K562 (cell line): ENCODE measurements at regions not wholly inside any gene's neighbourhood (a gene's known extent, or its start where the extent isn't known, plus 50 kb on each side); places are given as distances from the start of the nearest gene placed in this dataset.

Source experiments
- ATAC-seq: fragments of 200-7000 bp; cut with Tn5 transposase; 3 replicates; pipeline ENCODE4 v1.9.1; 2020; ENCODE audit warnings: moderate library complexity
- BruUV-seq: library from RNA; stranded (reverse); fragments of 400-500 nt; replicated peaks from 2 replicates; lab custom pipeline; 2021; lab: Mats Ljungman, UMichigan
- CTCF ChIA-PET: fragments of 300-600 bp; formaldehyde crosslinking; extraction: SDS; loops from one replicate; lab custom pipeline; 2021; ENCODE audit warnings: low intra/inter-chr PET ratio; lab: Yijun Ruan, JAX
- POLR2A ChIA-PET: fragments of 300-600, 350-650 bp; sonication (Branson Sonifier 250); formaldehyde crosslinking; extraction: SDS; loops from one replicate; lab custom pipeline; 2021; ENCODE audit warnings: antibody characterized with exemption, inconsistent platforms; lab: Yijun Ruan, JAX
- DNase-seq, 4 experiments: peaks; one replicate each; pipeline versions ENCODE4 v3.0.0 to v3.0.0-alpha.2; 2011 to 2018; ENCODE audit warnings: low spot score in 3 of 4, mixed read lengths in 3 of 4; ENCODE audit errors: extremely low read depth in 1 of 4
- FAIRE-seq: peaks from 2 replicates; lab custom pipeline; 2011; peaks lifted over from hg19 to GRCh38; lab: Jason Lieb, UNC
- H2AFZ ChIP-seq: 2 replicates; pipeline ENCODE4 v1.6.0; 2011; ENCODE audit warnings: low read depth, low read length, control low read depth, inconsistent platforms
- H3K27ac ChIP-seq: fragments of 200-600 bp; 3 replicates; pipeline ENCODE4 v1.8.0; 2011; ENCODE audit warnings: low read depth, mild to moderate bottlenecking, control low read depth, inconsistent platforms, low read length, moderate library complexity, mixed read lengths; ENCODE audit errors: extremely low read depth
- H3K27me3 ChIP-seq, 2 experiments: fragments of 300-600 bp in 1 of 2; 2 replicates in 1 of 2; 3 replicates in 1 of 2; pipeline versions ENCODE4 v1.6.0 to v1.8.0; 2011; ENCODE audit warnings: inconsistent platforms in 2 of 2, low read length in 2 of 2, mild to moderate bottlenecking in 1 of 2, mixed read lengths in 1 of 2, moderate library complexity in 1 of 2; ENCODE audit not compliant: control insufficient read depth in 2 of 2, insufficient read depth in 2 of 2
- H3K36me3 ChIP-seq: fragments of 300-600 bp; 3 replicates; pipeline ENCODE4 v1.8.0; 2011; ENCODE audit warnings: mild to moderate bottlenecking, low read length, inconsistent platforms; ENCODE audit not compliant: control insufficient read depth, insufficient read depth
- H3K4me1 ChIP-seq, 2 experiments: fragments of 200-600 bp in 1 of 2; replicated peaks in 1 of 2; 2 replicates in 1 of 2; 3 replicates in 1 of 2; pipeline versions ENCODE4 v1.5.1 to v1.8.0; 2011; ENCODE audit warnings: inconsistent platforms in 2 of 2, low read length in 2 of 2, mild to moderate bottlenecking in 1 of 2, mixed read lengths in 1 of 2, moderate library complexity in 1 of 2; ENCODE audit not compliant: control insufficient read depth in 2 of 2, insufficient read depth in 2 of 2
- H3K4me2 ChIP-seq: 2 replicates; pipeline ENCODE4 v1.6.1; 2011; ENCODE audit warnings: low read length, control low read depth, inconsistent platforms, mixed read lengths; ENCODE audit not compliant: insufficient read depth
- H3K4me3 ChIP-seq: fragments of 200-600 bp; sonication (generic), shearing (Covaris generic); 2 replicates; pipeline ENCODE4 v1.5.1; 2016; ENCODE audit warnings: control low read depth, inconsistent platforms
- H3K79me2 ChIP-seq: fragments of 200-600 bp; 3 replicates; pipeline ENCODE4 v1.8.0; 2011; ENCODE audit warnings: low read length, inconsistent platforms; ENCODE audit not compliant: control insufficient read depth, insufficient read depth
- H3K9ac ChIP-seq, 2 experiments: 2 replicates each; pipeline versions ENCODE4 v1.6.0 to v1.6.1; 2011; ENCODE audit warnings: low read depth in 2 of 2, low read length in 2 of 2, control low read depth in 1 of 2, inconsistent platforms in 1 of 2, mild to moderate bottlenecking in 1 of 2, mixed read lengths in 1 of 2; ENCODE audit not compliant: insufficient read depth in 1 of 2
- H3K9me1 ChIP-seq: one replicate; pipeline ENCODE4 v1.6.0; 2011; ENCODE audit warnings: inconsistent platforms, mild to moderate bottlenecking, low read length, moderate library complexity; ENCODE audit not compliant: control insufficient read depth, insufficient read depth
- H3K9me3 ChIP-seq: replicated peaks from 2 replicates; pipeline ENCODE4 v1.5.1; 2011; ENCODE audit warnings: low read depth, low read length, inconsistent platforms; ENCODE audit not compliant: control insufficient read depth, insufficient read depth
- H4K20me1 ChIP-seq: replicated peaks from 2 replicates; pipeline ENCODE4 v1.6.1; 2011; ENCODE audit warnings: low read length, inconsistent platforms, mixed read lengths; ENCODE audit not compliant: control insufficient read depth, insufficient read depth
- BCL6 ChIP-seq: fragments of 250-450 bp; sonication (Bioruptor Pico); IDR thresholded peaks from 2 replicates; pipeline ENCODE4 v1.4.0; 2020
- BRD4 ChIP-seq: fragments of 200-600 bp; sonication (generic); IDR thresholded peaks from 2 replicates; pipeline ENCODE4 v1.6.1; 2017; ENCODE audit warnings: inconsistent platforms
- CC2D1A ChIP-seq: fragments of 450-650 bp; IDR thresholded peaks from 2 replicates; pipeline ENCODE4 v1.6.1; 2017; ENCODE audit warnings: mild to moderate bottlenecking
- MYNN ChIP-seq, 2 experiments: sonication (generic); formaldehyde crosslinking in 1 of 2; IDR thresholded peaks; 2 replicates each; pipeline versions ENCODE4 v1.5.0 to v1.6.1; 2016 to 2020; ENCODE audit warnings: antibody characterized with exemption in 1 of 2, missing genetic modification reagents in 1 of 2
- RAD21 ChIP-seq, 2 experiments: fragments of 250-450 bp in 1 of 2; fragments of 450-650 bp in 1 of 2; sonication (Bioruptor Pico) in 1 of 2; formaldehyde crosslinking in 1 of 2; IDR thresholded peaks in 1 of 2; conservative IDR thresholded peaks in 1 of 2; 2 replicates each; pipeline versions ENCODE4 v1.4.0 to v1.8.0; 2020 to 2022; ENCODE audit warnings: mild to moderate bottlenecking in 2 of 2, moderate library complexity in 1 of 2
- SMARCA4 ChIP-seq: fragments of 450-650 bp; IDR thresholded peaks from 2 replicates; pipeline ENCODE4 v1.6.1; 2016
- WGBS: fragments of 100-300 bp; shearing (Covaris generic); methylation state at CpG from one replicate; pipeline ENCODE4 v1.1.6; 2016; ENCODE audit warnings: low coverage, mixed read lengths; ENCODE audit not compliant: insufficient coverage; ENCODE audit errors: missing lambda C conversion rate; 5-methylcytosine and 5-hydroxymethylcytosine counted together
- in situ Hi-C: fragments of 300-500 bp; cut with MboI; formaldehyde crosslinking; loops from 4 replicates; pipeline ENCODE4 v1.15.0; 2018; ENCODE audit warnings: inconsistent platforms, mixed read lengths
- intact Hi-C: fragments of 100-400 bp; cut with micrococcal nuclease; formaldehyde crosslinking; loops from 2 replicates; pipeline ENCODE4 v1.14.2; 2022
- TF ChIP-seq, protein P1 (sequence below): fragments of 450-650 bp; formaldehyde crosslinking; IDR thresholded peaks from 2 replicates; pipeline ENCODE4 v1.4.0; 2020; ENCODE audit warnings: mild to moderate bottlenecking, moderate library complexity
- TF ChIP-seq, protein P2 (sequence below), 3 experiments: IDR thresholded peaks in 2 of 3; conservative IDR thresholded peaks in 1 of 3; 2 replicates each; pipeline ENCODE4 v1.5.1; 2011 to 2012; ENCODE audit warnings: low read length in 3 of 3, mild to moderate bottlenecking in 3 of 3, control low read depth in 2 of 3, improper control_type of control experiment in 1 of 3, inconsistent platforms in 1 of 3, low read depth in 1 of 3, mixed read lengths in 1 of 3, moderate library complexity in 1 of 3; ENCODE audit not compliant: insufficient read depth in 2 of 3

DNA sequence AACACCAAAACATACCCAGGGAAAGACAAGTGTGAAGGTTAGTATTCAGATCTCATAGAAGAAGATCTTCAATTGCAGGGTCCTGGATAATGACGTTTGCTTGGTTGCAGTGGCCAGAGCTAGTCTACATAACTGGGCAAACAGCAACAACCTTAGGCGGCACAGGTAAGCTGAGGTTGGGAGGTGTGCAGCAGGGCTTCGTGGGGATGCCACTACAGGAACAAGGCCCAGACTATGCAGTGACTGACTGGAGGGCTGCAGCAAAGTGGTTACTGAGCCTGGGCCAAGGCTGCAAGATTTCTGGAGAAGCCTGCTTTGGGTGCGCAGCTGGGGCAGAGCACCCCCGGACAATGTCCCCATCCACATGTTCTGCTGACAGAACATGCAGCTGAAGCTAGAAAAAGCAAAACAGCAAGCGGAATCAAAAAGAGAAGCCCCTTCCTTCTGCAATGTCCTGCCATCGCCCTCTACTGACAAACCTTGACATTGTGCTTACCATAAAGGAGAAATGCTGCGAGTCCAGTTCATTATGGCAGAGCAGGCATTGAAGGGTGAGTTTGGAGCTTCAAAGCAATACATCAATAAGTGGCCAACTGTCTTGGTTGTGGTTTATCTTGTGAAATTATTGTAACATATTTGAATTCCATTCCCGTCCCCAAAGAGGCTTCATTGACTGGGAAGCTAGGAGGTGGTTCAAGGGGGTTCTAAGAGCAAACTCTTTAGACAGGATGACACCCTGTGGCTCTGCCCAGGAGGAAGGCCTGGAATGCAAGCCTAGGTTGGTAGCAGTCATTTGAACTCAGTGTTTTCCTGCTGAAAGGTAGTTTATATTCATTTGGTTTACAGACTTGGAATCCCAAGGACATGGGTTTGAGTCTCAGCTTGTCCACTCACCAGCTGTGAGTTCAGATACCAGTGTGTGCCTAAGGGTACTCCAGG lies 217.0 kb downstream of the PDCD6IP start:
- Histone ChIP-seq H3K36me3 (no peaks in the 10 kb centered on the region), H4K20me1 (peaks cover 6% of the 10 kb centered on the region; the same call in 1 of the 2 replicates), H2AFZ (no peak overlapping the region), H3K79me2 (no peaks in the 10 kb centered on the region), H3K4me1 (no peaks in the 10 kb centered on the region; a peak in 1 of 5 replicates), H3K27ac (no peak overlapping the region), H3K27me3 (no peaks in the 10 kb centered on the region), H3K9ac (no peak overlapping the region), H3K4me3 (no peak overlapping the region), H3K4me2 (no peak overlapping the region), H3K9me3 (no peaks in the 10 kb centered on the region), H3K9me1 (no peaks in the 10 kb centered on the region)
- CTCF ChIA-PET = interaction anchor here (0.7 to 3.4 kb wide), 3 partner anchors 59 to 135 kb away, joined by 3 to 43 read pairs (median 5); no protein-coding TSS in a partner anchor
- DNase-seq = peak in 2 of 4 experiments; percentile 62 to 71
- intact Hi-C loops (loop anchor here (1.0 to 10.0 kb wide), 4 partner anchors 60 to 669 kb away; no protein-coding TSS in a partner anchor), in situ Hi-C loops (loop anchor here (5.0 to 25.0 kb wide), 2 partner anchors 133 to 672 kb away; no protein-coding TSS in a partner anchor)
- POLR2A ChIA-PET = interaction anchor here (0.6 to 1.5 kb wide), 6 partner anchors 9 to 1766 kb away, joined by 3 to 4 read pairs (median 4); no protein-coding TSS in a partner anchor
- BruUV-seq = no TSS peak
- 24% methylated on average over 9 of the region's 9 CpGs for WGBS
- FAIRE-seq = peak; percentile 90
- peak; percentile 88 for ATAC-seq
- TF ChIP-seq SMARCA4 (no peak), RAD21 (CRISPR knock-in tag; conservative IDR thresholded peaks at IDR 0.05 in 1 of 2, IDR thresholded peaks at IDR 0.05 in 1 of 2) (peak; percentile 67 to 95), MYNN (IDR thresholded peaks at IDR 0.05) (0 out of 2 replicates have a peak, but pooled peaks have one; percentile 43), MYNN (CRISPR knock-in tag; IDR thresholded peaks at IDR 0.05) (no peak), BCL6 (CRISPR knock-in tag) (no peak), BRD4 (no peak), CC2D1A (peak; percentile 59; the same call in 1 of the 2 replicates)
- TF ChIP-seq, protein P1, sequence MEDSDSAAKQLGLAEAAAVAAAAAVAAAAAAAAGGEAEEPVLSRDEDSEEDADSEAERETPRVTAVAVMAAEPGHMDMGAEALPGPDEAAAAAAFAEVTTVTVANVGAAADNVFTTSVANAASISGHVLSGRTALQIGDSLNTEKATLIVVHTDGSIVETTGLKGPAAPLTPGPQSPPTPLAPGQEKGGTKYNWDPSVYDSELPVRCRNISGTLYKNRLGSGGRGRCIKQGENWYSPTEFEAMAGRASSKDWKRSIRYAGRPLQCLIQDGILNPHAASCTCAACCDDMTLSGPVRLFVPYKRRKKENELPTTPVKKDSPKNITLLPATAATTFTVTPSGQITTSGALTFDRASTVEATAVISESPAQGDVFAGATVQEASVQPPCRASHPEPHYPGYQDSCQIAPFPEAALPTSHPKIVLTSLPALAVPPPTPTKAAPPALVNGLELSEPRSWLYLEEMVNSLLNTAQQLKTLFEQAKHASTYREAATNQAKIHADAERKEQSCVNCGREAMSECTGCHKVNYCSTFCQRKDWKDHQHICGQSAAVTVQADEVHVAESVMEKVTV (CRISPR knock-in tag) = peak; percentile 52; the same call in 1 of the 2 replicates
- TF ChIP-seq, protein P2, sequence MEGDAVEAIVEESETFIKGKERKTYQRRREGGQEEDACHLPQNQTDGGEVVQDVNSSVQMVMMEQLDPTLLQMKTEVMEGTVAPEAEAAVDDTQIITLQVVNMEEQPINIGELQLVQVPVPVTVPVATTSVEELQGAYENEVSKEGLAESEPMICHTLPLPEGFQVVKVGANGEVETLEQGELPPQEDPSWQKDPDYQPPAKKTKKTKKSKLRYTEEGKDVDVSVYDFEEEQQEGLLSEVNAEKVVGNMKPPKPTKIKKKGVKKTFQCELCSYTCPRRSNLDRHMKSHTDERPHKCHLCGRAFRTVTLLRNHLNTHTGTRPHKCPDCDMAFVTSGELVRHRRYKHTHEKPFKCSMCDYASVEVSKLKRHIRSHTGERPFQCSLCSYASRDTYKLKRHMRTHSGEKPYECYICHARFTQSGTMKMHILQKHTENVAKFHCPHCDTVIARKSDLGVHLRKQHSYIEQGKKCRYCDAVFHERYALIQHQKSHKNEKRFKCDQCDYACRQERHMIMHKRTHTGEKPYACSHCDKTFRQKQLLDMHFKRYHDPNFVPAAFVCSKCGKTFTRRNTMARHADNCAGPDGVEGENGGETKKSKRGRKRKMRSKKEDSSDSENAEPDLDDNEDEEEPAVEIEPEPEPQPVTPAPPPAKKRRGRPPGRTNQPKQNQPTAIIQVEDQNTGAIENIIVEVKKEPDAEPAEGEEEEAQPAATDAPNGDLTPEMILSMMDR (IDR thresholded peaks at IDR 0.05 in 2 of 3, conservative IDR thresholded peaks at IDR 0.05 in 1 of 3; ENCODE audit: insufficient read depth in 2 of 3, low read depth in 1 of 3, low read length in 3 of 3) = peak; percentile 83 to 89 (median 87)
